Mucosa of gallbladder (tissue), 1 donor: ENCODE measurements at regions not wholly inside any gene's neighbourhood (a gene's known extent, or its start where the extent isn't known, plus 50 kb on each side); places are given as distances from the start of the nearest gene placed in this dataset.
A peak's percentile ranks its signal among the peaks of the same experiment; 100 is the strongest.
"Not testable (repeated sequence)": the region's sequence is repeated elsewhere in the genome, so short reads cannot be mapped to it uniquely, and the experiment has no call there.

Experiments
- DNase-seq: peaks from one replicate; pipeline ENCODE4 v3.0.0-alpha.2; 2020; ENCODE audit warnings: low spot score
- donor health status: DM: no; HTN: no; CAD: no.

- no peak for DNase-seq
Measured at GRCh38 chr1:5634893-5635292, 357.3 kb downstream of the NPHP4 start.

- DNase-seq, result no peak
Measured at GRCh38 chr1:5632814-5633213, 359.4 kb downstream of the NPHP4 start.

- no peak for DNase-seq
Measured at GRCh38 chr1:5632224-5632623, 360.0 kb downstream of the NPHP4 start.

- no peak for DNase-seq
Measured at GRCh38 chr1:5628416-5628815, 363.8 kb downstream of the NPHP4 start.

- no peak for DNase-seq
Measured at GRCh38 chr1:5623399-5623798, 368.8 kb downstream of the NPHP4 start.

GRCh38 chr1:5622412-5622811 lies 369.8 kb downstream of the NPHP4 start:
- no peak for DNase-seq

GRCh38 chr1:5621692-5622091 lies 370.5 kb downstream of the NPHP4 start:
- DNase-seq, result no peak

GRCh38 chr1:5620997-5621396 lies 371.2 kb downstream of the NPHP4 start:
- DNase-seq, result peak; percentile 18

GRCh38 chr1:5620418-5620817 lies 371.8 kb downstream of the NPHP4 start:
- DNase-seq, result no peak

GRCh38 chr1:5619469-5619868 lies 372.8 kb downstream of the NPHP4 start:
- no peak for DNase-seq

GRCh38 chr1:5617546-5617945 lies 374.7 kb downstream of the NPHP4 start:
- no peak for DNase-seq

- no peak for DNase-seq
Measured at GRCh38 chr1:5617179-5617520, 375.1 kb downstream of the NPHP4 start.

- no peak for DNase-seq
Measured at GRCh38 chr1:5616366-5617178, 375.7 kb downstream of the NPHP4 start.

GRCh38 chr1:5615076-5615475 lies 377.1 kb downstream of the NPHP4 start:
- DNase-seq, result no peak

- DNase-seq, result no peak
Measured at GRCh38 chr1:5613900-5614299, 378.3 kb downstream of the NPHP4 start.

- DNase-seq, result peak; percentile 33
Measured at GRCh38 chr1:5611851-5612250, 380.4 kb downstream of the NPHP4 start.

GRCh38 chr1:5611431-5611830 lies 380.8 kb downstream of the NPHP4 start:
- no peak for DNase-seq

GRCh38 chr1:5610432-5610831 lies 381.8 kb downstream of the NPHP4 start:
- no peak for DNase-seq

GRCh38 chr1:5603353-5604104 lies 388.7 kb downstream of the NPHP4 start:
- DNase-seq, result no peak

GRCh38 chr1:5602718-5603117 lies 389.5 kb downstream of the NPHP4 start:
- not testable (repeated sequence) for DNase-seq

GRCh38 chr1:5601516-5601915 lies 390.7 kb downstream of the NPHP4 start:
- DNase-seq, result no peak

- peak; percentile 5 for DNase-seq
Measured at GRCh38 chr1:5599541-5599940, 392.7 kb downstream of the NPHP4 start.

GRCh38 chr1:5598824-5599395 lies 393.3 kb downstream of the NPHP4 start:
- peak; percentile 5 for DNase-seq
